Vagina (tissue), 2 donors: ENCODE measurements at regions not wholly inside any gene's neighbourhood (a gene's known extent, or its start where the extent isn't known, plus 50 kb on each side); places are given as distances from the start of the nearest gene placed in this dataset.

ENCODE experiments used
- DNase-seq, 2 donors: peaks; one replicate each; pipeline ENCODE4 v3.0.0-alpha.2; 2017; ENCODE audit errors: extremely low spot score in 2 of 2
- H3K27ac ChIP-seq: fragments of 200-600 bp; sonication (generic); one replicate; pipeline ENCODE4 v1.5.1; 2019
- H3K27me3 ChIP-seq: fragments of 200-600 bp; sonication (generic); one replicate; pipeline ENCODE4 v1.5.1; 2019
- H3K36me3 ChIP-seq, 2 donors: fragments of 200-600 bp; sonication (generic); one replicate each; pipeline ENCODE4 v1.5.1; 2017 to 2019
- H3K4me1 ChIP-seq: fragments of 200-600 bp; sonication (generic); one replicate; pipeline ENCODE4 v1.5.1; 2019
- H3K4me3 ChIP-seq, 2 donors: fragments of 200-600 bp; sonication (generic); 1 replicate in 1 of 2; 2 replicates in 1 of 2; pipeline ENCODE4 v1.5.1; 2016 to 2019
- H3K9me3 ChIP-seq: fragments of 200-600 bp; sonication (generic); one replicate; pipeline ENCODE4 v1.5.1; 2019
- POLR2A ChIP-seq, 2 donors: fragments of 450-650 bp; IDR thresholded peaks; one replicate each; pipeline ENCODE4 v1.6.1; 2017; ENCODE audit warnings: antibody characterized with exemption in 2 of 2, mild to moderate bottlenecking in 2 of 2, moderate library complexity in 2 of 2
- POLR2AphosphoS5 ChIP-seq, 2 donors: sonication (generic); formaldehyde crosslinking; IDR thresholded peaks; one replicate each; pipeline ENCODE4 v1.9.0; 2017; ENCODE audit warnings: antibody characterized with exemption in 2 of 2, mild to moderate bottlenecking in 2 of 2, low read depth in 1 of 2; ENCODE audit not compliant: insufficient read depth in 1 of 2
- intact Hi-C: fragments of 100-400 bp; cut with DNase I; formaldehyde crosslinking; loops from one replicate; pipeline ENCODE4 v1.15.1; 2023
- TF ChIP-seq, protein P1 (sequence below), 3 experiments: fragments of 450-650 bp in 2 of 3; fragments of 200-600 bp in 1 of 3; sonication (generic) in 1 of 3; IDR thresholded peaks; one replicate each; pipeline ENCODE4 v1.5.1; 2017 to 2019; ENCODE audit warnings: antibody characterized with exemption in 3 of 3, mild to moderate bottlenecking in 2 of 3, moderate library complexity in 2 of 3

DNA sequence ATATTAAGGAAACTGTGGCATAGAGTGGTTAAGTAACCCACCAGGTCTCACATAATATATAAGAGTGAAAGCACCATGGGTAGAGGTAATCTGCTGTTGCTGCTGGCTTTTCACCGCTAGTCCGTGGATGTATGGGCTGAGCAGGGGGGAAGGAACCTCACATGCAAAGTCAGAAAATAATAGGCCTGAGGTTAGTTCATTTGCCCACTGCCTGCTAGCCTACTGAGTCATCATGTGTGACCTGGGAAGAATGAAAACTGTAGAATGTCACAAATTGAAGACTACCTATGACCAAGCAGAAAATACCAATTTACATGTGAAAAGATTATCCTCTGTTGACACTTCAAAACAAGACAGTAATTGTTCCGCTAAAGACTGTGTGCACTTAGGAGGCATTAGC is 560.1 kb upstream of the FAT3 start:
- intact Hi-C loops: no loop called here
- Histone ChIP-seq H3K27ac (no peak overlapping the region), H3K4me1 (no peaks in the 10 kb centered on the region), H3K4me3 (no peak overlapping the region), H3K27me3 (no peaks in the 10 kb centered on the region), H3K36me3 (no peaks in the 10 kb centered on the region), H3K9me3 (no peaks in the 10 kb centered on the region)
- no peak for DNase-seq
- TF ChIP-seq, protein P1, sequence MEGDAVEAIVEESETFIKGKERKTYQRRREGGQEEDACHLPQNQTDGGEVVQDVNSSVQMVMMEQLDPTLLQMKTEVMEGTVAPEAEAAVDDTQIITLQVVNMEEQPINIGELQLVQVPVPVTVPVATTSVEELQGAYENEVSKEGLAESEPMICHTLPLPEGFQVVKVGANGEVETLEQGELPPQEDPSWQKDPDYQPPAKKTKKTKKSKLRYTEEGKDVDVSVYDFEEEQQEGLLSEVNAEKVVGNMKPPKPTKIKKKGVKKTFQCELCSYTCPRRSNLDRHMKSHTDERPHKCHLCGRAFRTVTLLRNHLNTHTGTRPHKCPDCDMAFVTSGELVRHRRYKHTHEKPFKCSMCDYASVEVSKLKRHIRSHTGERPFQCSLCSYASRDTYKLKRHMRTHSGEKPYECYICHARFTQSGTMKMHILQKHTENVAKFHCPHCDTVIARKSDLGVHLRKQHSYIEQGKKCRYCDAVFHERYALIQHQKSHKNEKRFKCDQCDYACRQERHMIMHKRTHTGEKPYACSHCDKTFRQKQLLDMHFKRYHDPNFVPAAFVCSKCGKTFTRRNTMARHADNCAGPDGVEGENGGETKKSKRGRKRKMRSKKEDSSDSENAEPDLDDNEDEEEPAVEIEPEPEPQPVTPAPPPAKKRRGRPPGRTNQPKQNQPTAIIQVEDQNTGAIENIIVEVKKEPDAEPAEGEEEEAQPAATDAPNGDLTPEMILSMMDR (IDR thresholded peaks at IDR 0.05): no peak
- TF ChIP-seq POLR2A (IDR thresholded peaks at IDR 0.05) (no peak), POLR2AphosphoS5 (IDR thresholded peaks at IDR 0.05; ENCODE audit: insufficient read depth in 1 of 2, low read depth in 1 of 2) (no peak)

DNA sequence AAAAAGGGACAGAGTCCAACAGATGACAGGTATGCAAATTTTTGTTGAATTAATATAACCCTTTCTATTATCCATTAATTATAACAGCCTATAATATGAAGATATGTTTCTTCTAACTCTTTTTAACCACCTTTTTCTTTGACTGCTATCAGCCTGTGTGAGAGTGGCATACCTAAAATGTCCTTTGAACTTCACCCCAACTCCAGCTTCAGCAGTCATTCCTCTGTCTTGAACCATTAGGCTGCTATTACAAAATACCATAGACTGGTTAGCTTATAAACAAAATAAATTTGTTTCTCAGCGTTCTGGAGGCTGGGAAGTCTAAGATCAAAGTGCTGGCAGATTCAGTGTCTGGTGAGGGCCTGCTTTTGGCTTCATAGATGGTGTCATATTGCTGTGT is 564.6 kb upstream of the FAT3 start:
- no peak for DNase-seq
- H3K4me3 ChIP-seq: no peak overlapping the region

DNA sequence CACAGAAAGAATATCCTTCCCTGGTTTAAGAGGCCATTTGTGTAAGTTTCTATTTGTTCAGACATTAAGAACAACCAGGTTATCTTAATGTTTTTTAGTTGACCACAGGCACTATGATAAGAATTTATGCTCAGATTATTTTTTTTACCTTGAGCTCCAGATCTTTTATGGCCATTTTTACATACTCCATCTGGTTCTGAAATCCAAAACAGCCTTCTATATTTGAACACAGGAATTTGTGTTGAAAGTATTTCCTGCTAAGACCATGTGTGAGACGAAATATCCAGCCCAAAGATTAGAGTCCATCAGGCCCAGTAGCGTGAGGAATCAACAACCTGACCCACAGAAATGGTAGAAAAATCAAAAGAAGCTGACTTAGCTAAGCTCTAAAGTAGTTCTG is 569.9 kb upstream of the FAT3 start:
- no peak for DNase-seq
- TF ChIP-seq POLR2A (IDR thresholded peaks at IDR 0.05) (no peak), POLR2AphosphoS5 (IDR thresholded peaks at IDR 0.05; ENCODE audit: insufficient read depth in 1 of 2, low read depth in 1 of 2) (no peak)
- TF ChIP-seq, protein P1 (IDR thresholded peaks at IDR 0.05): no peak
- Histone ChIP-seq H3K4me1 (no peaks in the 10 kb centered on the region), H3K9me3 (no peaks in the 10 kb centered on the region), H3K36me3 (no peaks in the 10 kb centered on the region), H3K27ac (no peak overlapping the region), H3K4me3 (no peak overlapping the region), H3K27me3 (no peaks in the 10 kb centered on the region)
- intact Hi-C loops: no loop called here

More for the DNA sequence above, 564.6 kb upstream of the FAT3 start:
- Histone ChIP-seq H3K4me1 (no peaks in the 10 kb centered on the region), H3K9me3 (no peaks in the 10 kb centered on the region), H3K36me3 (no peaks in the 10 kb centered on the region), H3K27me3 (no peaks in the 10 kb centered on the region), H3K27ac (no peak overlapping the region)
- intact Hi-C loops: no loop called here
- TF ChIP-seq POLR2A (IDR thresholded peaks at IDR 0.05): no peak
- TF ChIP-seq POLR2AphosphoS5 (IDR thresholded peaks at IDR 0.05; ENCODE audit: insufficient read depth in 1 of 2, low read depth in 1 of 2): no peak
- TF ChIP-seq, protein P1 (IDR thresholded peaks at IDR 0.05): no peak

DNA sequence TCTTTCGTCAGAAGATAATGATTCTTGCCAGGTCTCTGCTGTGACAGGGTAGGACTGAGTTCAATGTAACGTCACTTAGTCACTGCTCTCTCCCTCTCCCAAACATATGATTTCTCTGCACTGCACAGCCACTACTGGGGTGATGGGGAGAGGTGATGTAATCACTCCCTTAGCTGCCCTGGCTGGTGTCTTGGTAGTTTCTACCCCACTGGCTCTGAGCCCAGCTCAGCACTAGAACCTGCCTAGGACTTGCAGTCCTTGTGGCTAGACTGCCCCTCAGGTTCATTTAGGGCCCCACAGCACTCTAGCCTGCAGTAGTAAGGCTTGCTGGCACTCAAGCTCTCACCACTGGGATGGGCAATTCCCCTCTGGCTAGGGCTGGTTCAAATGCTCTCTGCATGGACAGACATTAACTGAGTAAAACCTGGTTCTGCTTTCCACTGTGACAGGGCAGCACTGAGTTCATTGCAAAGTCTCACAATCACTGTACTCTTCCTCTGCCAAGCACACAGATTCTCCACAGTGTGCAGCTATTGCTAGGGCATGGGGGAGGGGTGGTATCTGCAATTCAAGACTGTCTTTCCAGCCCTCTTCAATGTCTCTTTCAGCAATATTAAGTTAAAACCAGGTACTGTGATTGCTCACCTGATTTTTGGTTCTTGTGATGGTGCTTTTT is 571.4 kb upstream of the FAT3 start:
- no peak overlapping the region for H3K4me3 ChIP-seq
- H3K27me3 ChIP-seq: no peaks in the 10 kb centered on the region
- intact Hi-C loops: no loop called here
- TF ChIP-seq POLR2A (IDR thresholded peaks at IDR 0.05): no peak
- TF ChIP-seq, protein P1 (IDR thresholded peaks at IDR 0.05): no peak
- no peak for TF ChIP-seq POLR2AphosphoS5 (IDR thresholded peaks at IDR 0.05; ENCODE audit: insufficient read depth in 1 of 2, low read depth in 1 of 2)
- no peaks in the 10 kb centered on the region for H3K9me3 ChIP-seq
- no peaks in the 10 kb centered on the region for H3K4me1 ChIP-seq
- DNase-seq: no peak
- H3K27ac ChIP-seq: no peak overlapping the region
- H3K36me3 ChIP-seq: no peaks in the 10 kb centered on the region

DNA sequence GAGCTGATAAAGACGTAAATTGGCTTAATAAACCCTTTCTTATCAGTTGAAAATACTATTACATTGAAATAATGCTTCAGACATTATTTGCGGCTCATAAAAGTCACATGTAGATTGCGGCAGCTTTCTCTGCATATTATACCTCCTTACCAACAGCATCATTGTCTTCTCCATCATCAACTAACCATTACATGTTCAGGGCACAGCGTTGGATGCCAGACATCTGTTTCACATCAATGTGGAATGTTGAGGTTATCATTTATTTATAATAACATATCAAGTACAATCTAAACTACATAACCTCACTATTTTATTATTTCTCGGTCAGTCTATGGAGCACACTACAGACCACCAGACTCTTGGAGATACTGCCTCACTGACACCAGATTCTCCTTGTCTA is 573.8 kb upstream of the FAT3 start:
- Histone ChIP-seq H3K4me1 (no peaks in the 10 kb centered on the region), H3K27me3 (no peaks in the 10 kb centered on the region), H3K36me3 (no peaks in the 10 kb centered on the region), H3K27ac (no peak overlapping the region), H3K4me3 (no peak overlapping the region), H3K9me3 (no peaks in the 10 kb centered on the region)
- no peak for DNase-seq
- no peak for TF ChIP-seq POLR2AphosphoS5 (IDR thresholded peaks at IDR 0.05; ENCODE audit: insufficient read depth in 1 of 2, low read depth in 1 of 2)
- TF ChIP-seq POLR2A (IDR thresholded peaks at IDR 0.05): no peak
- TF ChIP-seq, protein P1 (IDR thresholded peaks at IDR 0.05): no peak
- intact Hi-C loops: no loop called here
